Aorta (tissue), 5 donors: ENCODE measurements at regions not wholly inside any gene's neighbourhood (a gene's known extent, or its start where the extent isn't known, plus 50 kb on each side); places are given as distances from the start of the nearest gene placed in this dataset.

Experiments
- ATAC-seq: fragments of 200-7000 bp; cut with Tn5 transposase; one replicate; pipeline ENCODE4 v1.9.1; 2022; ENCODE audit warnings: moderate library complexity; ENCODE audit not compliant: low FRiP score
- DNase-seq, 2 donors: peaks; one replicate each; pipeline ENCODE4 v3.0.0-alpha.2; 2020
- H3K27ac ChIP-seq, 2 donors: one replicate each; pipeline ENCODE4 v1.5.1; 2013; ENCODE audit warnings: low read length in 2 of 2, mild to moderate bottlenecking in 2 of 2, moderate library complexity in 2 of 2, control low read depth in 1 of 2, inconsistent platforms in 1 of 2, low read depth in 1 of 2
- H3K27me3 ChIP-seq, 2 donors: one replicate each; pipeline ENCODE4 v1.6.1; 2013; ENCODE audit warnings: control low read depth in 1 of 2, low read length in 1 of 2, mild to moderate bottlenecking in 1 of 2, moderate library complexity in 1 of 2; ENCODE audit not compliant: insufficient read depth in 2 of 2, control insufficient read depth in 1 of 2
- H3K36me3 ChIP-seq, 2 donors: one replicate each; pipeline ENCODE4 v1.6.1; 2013; ENCODE audit warnings: control low read depth in 1 of 2, low read length in 1 of 2, mild to moderate bottlenecking in 1 of 2; ENCODE audit not compliant: insufficient read depth in 2 of 2, control insufficient read depth in 1 of 2
- H3K4me1 ChIP-seq, 2 donors: one replicate each; pipeline ENCODE4 v1.6.1; 2013; ENCODE audit warnings: low read length in 2 of 2, control low read depth in 1 of 2, mild to moderate bottlenecking in 1 of 2, moderate library complexity in 1 of 2; ENCODE audit not compliant: insufficient read depth in 2 of 2, control insufficient read depth in 1 of 2
- H3K4me3 ChIP-seq, 2 donors: one replicate each; pipeline ENCODE4 v1.5.1; 2013; ENCODE audit warnings: low read length in 2 of 2, control low read depth in 1 of 2, mild to moderate bottlenecking in 1 of 2
- H3K9me3 ChIP-seq: one replicate; pipeline ENCODE4 v1.6.1; 2013; ENCODE audit warnings: mild to moderate bottlenecking, low read length; ENCODE audit not compliant: control insufficient read depth
- WGBS, 2 donors: extraction: QIAGEN DNeasy Blood & Tissue Kit; methylation state at CpG; one replicate each; pipeline ENCODE4 v1.1.7; 2013; 5-methylcytosine and 5-hydroxymethylcytosine counted together
- intact Hi-C, 2 donors: fragments of 100-400 bp; cut with DNase I; formaldehyde crosslinking; loops; one replicate each; pipeline versions ENCODE4 v1.14.2 to v1.15.0; 2022
- donor health status: healthy with polysubstance abuse.
- donor health status: Bipolar disorder and iron deficiency.
- donor health status: DM: no; HTN: no; CAD: no.
- donor health status: DM: no; HTN: no; CAD: no.
- donor health status: DM: yes; HTN: yes; CAD: no.

DNA sequence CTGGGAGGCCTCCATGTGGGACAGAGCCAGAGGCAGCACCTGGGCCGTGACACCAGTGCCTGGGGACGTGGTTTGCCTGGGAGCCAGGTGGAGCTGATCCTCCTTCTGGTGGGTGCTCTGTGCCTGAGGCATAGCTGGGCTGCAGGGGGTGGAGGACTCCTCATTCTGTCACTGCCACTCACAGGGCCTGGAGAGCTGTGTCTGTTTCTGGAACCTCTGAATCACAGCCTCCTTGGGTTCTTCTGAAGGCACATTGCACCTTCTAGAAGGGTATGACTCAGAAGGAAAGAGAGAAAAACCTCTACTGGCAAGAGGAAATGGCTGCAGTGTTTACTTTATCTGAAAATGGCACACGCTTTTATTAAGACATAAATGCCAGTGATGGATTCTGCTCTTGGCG, 659.8 kb downstream of the VRK1 start:
- WGBS, 2 donors = 46 to 51% methylated on average over 4 of the region's 4 CpGs
- ATAC-seq = no peak
- H3K27me3 ChIP-seq = peaks cover 0 to 5% of the 10 kb centered on the region in 2 donors

DNA sequence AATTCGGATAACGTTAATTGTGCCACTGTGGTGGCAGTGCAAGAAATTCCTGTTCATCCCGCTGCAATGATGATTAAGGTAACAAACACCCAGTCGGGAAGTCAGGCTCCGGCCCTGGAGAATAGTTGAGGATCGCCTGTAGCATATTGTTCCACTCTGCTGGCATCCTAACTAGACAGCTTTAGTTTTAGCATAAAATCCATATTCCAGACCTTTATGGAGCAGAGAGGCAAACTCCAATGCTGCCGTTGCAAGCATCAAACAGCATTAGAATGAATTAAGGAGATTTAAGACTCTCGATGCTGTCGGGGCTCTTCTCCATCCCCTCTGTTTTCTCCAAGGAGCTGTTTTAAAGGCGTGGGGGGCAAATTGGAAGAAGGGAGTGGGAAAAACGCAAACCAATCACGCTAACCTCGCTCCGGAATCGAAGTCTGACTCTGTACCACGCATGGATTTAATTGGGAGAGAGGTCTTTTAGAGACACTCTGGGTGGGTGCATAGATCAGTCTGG, 660.4 kb downstream of the VRK1 start:
- H3K4me1 ChIP-seq = no peaks in the 10 kb centered on the region
- ATAC-seq (no peak), DNase-seq (no peak)
- 64 to 69% methylated on average over 16 of the region's 16 CpGs for WGBS, 2 donors
- peaks cover 6% of the 10 kb centered on the region for H3K9me3 ChIP-seq
- H3K27me3 ChIP-seq = peaks cover 0 to 5% of the 10 kb centered on the region in 2 donors
- H3K4me3 ChIP-seq = no peak overlapping the region
- intact Hi-C loops = no loop called here
- H3K36me3 ChIP-seq = no peaks in the 10 kb centered on the region
- no peak overlapping the region for H3K27ac ChIP-seq

More for the DNA sequence above, 659.8 kb downstream of the VRK1 start:
- H3K36me3 ChIP-seq = no peaks in the 10 kb centered on the region
- no peak overlapping the region for H3K27ac ChIP-seq
- no peaks in the 10 kb centered on the region for H3K4me1 ChIP-seq
- no peak overlapping the region for H3K4me3 ChIP-seq
- DNase-seq = no peak
- intact Hi-C loops = no loop called here
- peaks cover 4% of the 10 kb centered on the region for H3K9me3 ChIP-seq

GRCh38 chr14:97458255-97458654, 661.1 kb downstream of the VRK1 start:
- H3K4me3 ChIP-seq = no peak overlapping the region

GRCh38 chr14:97458661-97459579, 661.7 kb downstream of the VRK1 start:
- WGBS, 2 donors = 11 to 13% methylated on average over 33 of the region's 33 CpGs

More at GRCh38 chr14:97458255-97458654, 661.1 kb downstream of the VRK1 start:
- H3K4me1 ChIP-seq = no peaks in the 10 kb centered on the region
- no peak overlapping the region for H3K27ac ChIP-seq
- no peaks in the 10 kb centered on the region for H3K36me3 ChIP-seq
- intact Hi-C loops = no loop called here
- ATAC-seq = no peak
- H3K9me3 ChIP-seq = peaks cover 6% of the 10 kb centered on the region
- WGBS, 2 donors = 4 to 7% methylated on average over 9 of the region's 9 CpGs
- H3K27me3 ChIP-seq = peaks cover 0 to 5% of the 10 kb centered on the region in 2 donors
- no peak for DNase-seq

DNA sequence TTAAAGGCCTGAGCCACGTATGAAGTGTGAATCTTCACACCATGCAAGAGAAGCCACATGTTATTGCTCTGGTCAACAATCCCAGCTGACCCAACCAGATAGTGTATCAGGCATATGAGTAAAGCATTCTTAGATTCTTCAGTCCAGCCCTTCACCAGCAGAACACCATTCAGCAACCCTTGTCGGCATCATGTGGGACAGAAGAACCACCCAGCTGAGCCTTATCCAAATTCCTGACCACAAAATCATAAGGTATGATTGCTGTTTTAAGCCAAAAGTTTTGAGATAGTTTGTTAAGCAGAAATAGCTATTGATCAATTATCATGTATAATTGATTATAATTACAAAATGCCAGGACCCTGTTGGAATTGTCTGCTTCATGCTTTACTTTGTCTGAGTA, 664.9 kb downstream of the VRK1 start:
- intact Hi-C loops = no loop called here
- no peak for DNase-seq
- Histone ChIP-seq H3K9me3 (peaks cover 7% of the 10 kb centered on the region), H3K4me1 (no peaks in the 10 kb centered on the region), H3K36me3 (no peaks in the 10 kb centered on the region), H3K27me3 (peaks cover 0 to 2% of the 10 kb centered on the region in 2 donors), H3K4me3 (no peak overlapping the region), H3K27ac (no peak overlapping the region)
- no peak for ATAC-seq
- 62 to 70% methylated on average over 2 of the region's 2 CpGs for WGBS, 2 donors

More at GRCh38 chr14:97458661-97459579, 661.7 kb downstream of the VRK1 start:
- Histone ChIP-seq H3K27ac (no peak overlapping the region), H3K27me3 (peaks cover 0 to 5% of the 10 kb centered on the region in 2 donors), H3K4me3 (no peak overlapping the region), H3K36me3 (no peaks in the 10 kb centered on the region), H3K4me1 (no peaks in the 10 kb centered on the region), H3K9me3 (peaks cover 6% of the 10 kb centered on the region)
- DNase-seq (peak in 1 of 2 donors; percentile 57), ATAC-seq (no peak)
- intact Hi-C loops = no loop called here

- DNase-seq = no peak
- 63 to 64% methylated on average over 6 of the region's 6 CpGs for WGBS, 2 donors
- intact Hi-C loops = no loop called here
Observed at GRCh38 chr14:97468220-97468619, 671.0 kb downstream of the VRK1 start.

GRCh38 chr14:97477353-97477752, 680.2 kb downstream of the VRK1 start:
- Histone ChIP-seq H3K4me3 (no peak overlapping the region), H3K27me3 (peaks cover 0 to 4% of the 10 kb centered on the region in 2 donors), H3K4me1 (no peaks in the 10 kb centered on the region), H3K27ac (no peak overlapping the region), H3K36me3 (no peaks in the 10 kb centered on the region), H3K9me3 (no peaks in the 10 kb centered on the region)
- DNase-seq (no peak), ATAC-seq (no peak)
- 54 to 55% methylated on average over 4 of the region's 4 CpGs for WGBS, 2 donors
- intact Hi-C loops = no loop called here

More at GRCh38 chr14:97468220-97468619, 671.0 kb downstream of the VRK1 start:
- Histone ChIP-seq H3K4me3 (no peak overlapping the region), H3K9me3 (peaks cover 6% of the 10 kb centered on the region), H3K27me3 (peaks cover 0 to 2% of the 10 kb centered on the region in 2 donors), H3K4me1 (no peaks in the 10 kb centered on the region), H3K27ac (no peak overlapping the region), H3K36me3 (no peaks in the 10 kb centered on the region)
- no peak for ATAC-seq

DNA sequence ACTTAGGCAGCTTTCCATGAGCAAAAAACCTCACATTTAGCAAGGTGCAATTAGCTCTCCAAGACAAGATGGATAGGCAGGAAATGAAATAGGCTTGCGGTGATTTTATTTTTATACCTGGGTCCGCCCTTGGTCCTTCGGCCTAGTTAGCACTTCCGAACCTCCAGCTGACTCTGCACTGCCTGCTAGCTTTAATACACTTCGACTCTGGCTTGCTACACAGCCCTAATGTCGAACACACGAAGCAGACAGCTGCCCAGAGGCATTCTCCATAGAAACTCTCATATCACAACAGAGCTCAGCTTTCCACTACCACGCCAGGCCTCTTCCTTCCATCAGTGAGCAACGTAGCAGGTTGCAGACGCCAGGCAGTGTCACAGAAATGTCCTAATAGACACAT, 688.0 kb downstream of the VRK1 start:
- whole genome bisulfite sequencing, 2 donors = 65 to 66% methylated on average over 10 of the region's 10 CpGs
- no peak overlapping the region for H3K4me3 ChIP-seq
- H3K4me1 ChIP-seq = no peaks in the 10 kb centered on the region
- ATAC-seq (no peak), DNase-seq (no peak)
- no peaks in the 10 kb centered on the region for H3K27me3 ChIP-seq
- H3K27ac ChIP-seq = no peak overlapping the region
- no peaks in the 10 kb centered on the region for H3K36me3 ChIP-seq
- peaks cover 1% of the 10 kb centered on the region for H3K9me3 ChIP-seq
- intact Hi-C loops = no loop called here
